Stimulated activated naive CD8-positive, alpha-beta T cell treated with anti-CD3 and anti-CD28 coated beads, Interleukin-15, amount 100 ng/mL, for 72 hours (primary cell): ENCODE measurements at regions not wholly inside any gene's neighbourhood (a gene's known extent, or its start where the extent isn't known, plus 50 kb on each side); places are given as distances from the start of the nearest gene placed in this dataset.

Experiments used
- ATAC-seq: fragments of 150-1000 bp; cut with Tn5 transposase; 2 replicates; pipeline ENCODE4 v1.10.0; 2021; ENCODE audit warnings: mild to moderate bottlenecking, moderate library complexity
- DNase-seq, 2 donors: peaks; one replicate each; pipeline ENCODE4 v3.0.0; 2021 to 2022
- H3K27ac Mint-ChIP-seq, 2 donors: one replicate each; pipeline ENCODE4 v1.8.0; 2022; ENCODE audit warnings: mild to moderate bottlenecking in 2 of 2, mixed read lengths in 2 of 2, moderate library complexity in 2 of 2
- H3K27me3 Mint-ChIP-seq: one replicate; pipeline ENCODE4 v1.8.0; 2022; ENCODE audit warnings: mixed read lengths
- H3K4me1 Mint-ChIP-seq: one replicate; pipeline ENCODE4 v1.8.0; 2022; ENCODE audit warnings: mild to moderate bottlenecking, mixed read lengths
- H3K4me3 Mint-ChIP-seq, 2 donors: one replicate each; pipeline ENCODE4 v1.8.0; 2022; ENCODE audit warnings: mild to moderate bottlenecking in 2 of 2, mixed read lengths in 2 of 2, moderate library complexity in 1 of 2
- H3K9me3 Mint-ChIP-seq, 2 donors: one replicate each; pipeline ENCODE4 v1.8.0; 2022; ENCODE audit warnings: mixed read lengths in 2 of 2

DNA sequence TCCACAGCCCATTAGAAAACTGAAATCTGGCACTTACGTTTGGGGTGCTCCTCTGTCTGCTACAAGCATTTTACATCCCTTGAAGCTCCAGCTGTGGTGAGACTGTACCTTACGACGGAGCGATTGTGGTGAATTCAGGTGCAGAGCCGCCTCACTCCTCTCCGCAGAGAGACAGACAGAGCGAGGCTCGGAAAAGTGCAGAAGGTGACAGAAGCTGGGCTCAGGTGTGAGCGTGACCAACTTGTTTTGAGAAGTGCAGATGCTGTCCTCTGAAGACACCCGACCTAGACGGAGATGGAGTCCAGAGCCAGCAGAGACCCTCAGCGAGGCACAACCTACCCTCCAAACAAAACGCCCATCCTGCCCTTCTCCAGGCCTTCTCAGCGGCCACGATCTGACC is 196.5 kb downstream of the MED10 start:
- Mint-ChIP-seq H3K4me1 (no peaks in the 10 kb centered on the region), H3K4me3 (no peak overlapping the region), H3K27ac (no peak overlapping the region), H3K9me3 (peaks cover 0 to 6% of the 10 kb centered on the region in 2 donors), H3K27me3 (peaks cover 29% of the 10 kb centered on the region)
- DNase-seq (no peak), ATAC-seq (no peak)

GRCh38 chr5:6181147-6181729 is 197.1 kb downstream of the MED10 start:
- no peak for DNase-seq
- Mint-ChIP-seq H3K4me1 (no peaks in the 10 kb centered on the region), H3K27me3 (peaks cover 30% of the 10 kb centered on the region), H3K4me3 (no peak overlapping the region), H3K27ac (peak overlapping the region; percentile 2 to 36), H3K9me3 (peaks cover 0 to 6% of the 10 kb centered on the region in 2 donors)
- ATAC-seq, result peak; percentile 22

GRCh38 chr5:6180231-6180872 is 198.0 kb downstream of the MED10 start:
- Mint-ChIP-seq H3K4me1 (no peaks in the 10 kb centered on the region), H3K4me3 (no peak overlapping the region), H3K9me3 (peaks cover 0 to 6% of the 10 kb centered on the region in 2 donors), H3K27ac (no peak overlapping the region), H3K27me3 (peaks cover 30% of the 10 kb centered on the region)
- ATAC-seq, result peak; percentile 24
- DNase-seq, result no peak

DNA sequence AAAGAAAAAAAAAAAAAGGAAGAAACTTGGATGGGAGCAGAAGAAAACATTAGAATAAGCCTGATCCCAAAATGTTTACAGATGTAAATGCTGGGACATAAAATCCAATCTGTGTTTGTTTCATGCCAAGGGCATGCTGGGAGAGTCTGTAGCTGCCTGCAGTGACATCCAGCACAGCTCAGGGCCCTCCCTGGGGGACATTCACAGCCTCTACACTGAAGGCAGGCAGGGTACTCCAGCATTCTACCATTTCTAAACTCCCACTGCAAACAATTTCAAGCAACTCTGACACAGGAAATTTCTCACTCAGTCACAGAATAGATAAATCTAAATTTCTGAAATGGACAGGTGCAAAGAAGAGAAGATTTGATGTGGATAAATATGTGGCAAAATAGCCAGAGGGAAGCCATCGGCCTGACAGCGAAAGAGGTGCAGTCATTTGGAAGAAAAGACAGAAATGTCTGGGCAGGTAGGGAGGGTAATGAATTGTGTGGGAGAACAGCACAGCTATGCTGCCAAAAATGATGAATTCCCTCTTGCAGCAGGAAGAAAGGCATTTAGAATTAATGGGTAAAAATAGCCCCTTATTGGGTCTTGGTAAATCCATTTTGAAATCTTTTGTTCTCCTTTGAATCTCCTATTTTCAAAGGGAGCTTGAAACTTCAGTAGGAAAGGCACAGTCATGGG is 199.4 kb downstream of the MED10 start:
- DNase-seq (no peak), ATAC-seq (no peak)
- Mint-ChIP-seq H3K4me3 (no peak overlapping the region), H3K27me3 (peaks cover 30% of the 10 kb centered on the region), H3K27ac (no peak overlapping the region), H3K4me1 (no peaks in the 10 kb centered on the region), H3K9me3 (peaks cover 0 to 6% of the 10 kb centered on the region in 2 donors)

GRCh38 chr5:6177926-6178325 is 200.4 kb downstream of the MED10 start:
- Mint-ChIP-seq H3K27ac (no peak overlapping the region), H3K4me1 (no peaks in the 10 kb centered on the region), H3K9me3 (peaks cover 0 to 6% of the 10 kb centered on the region in 2 donors), H3K27me3 (peaks cover 30% of the 10 kb centered on the region), H3K4me3 (no peak overlapping the region)
- ATAC-seq, result no peak
- DNase-seq, result no peak

- ATAC-seq, result no peak
Observed at GRCh38 chr5:6176102-6176693, 202.1 kb downstream of the MED10 start.

GRCh38 chr5:6175172-6175854 is 203.0 kb downstream of the MED10 start:
- H3K9me3 Mint-ChIP-seq, result peaks cover 0 to 6% of the 10 kb centered on the region in 2 donors
- H3K4me3 Mint-ChIP-seq, result no peak overlapping the region
- H3K4me1 Mint-ChIP-seq, result no peaks in the 10 kb centered on the region
- no peak overlapping the region for H3K27ac Mint-ChIP-seq
- no peak for DNase-seq
- H3K27me3 Mint-ChIP-seq, result peaks cover 19% of the 10 kb centered on the region
- ATAC-seq, result no peak

More at GRCh38 chr5:6176102-6176693, 202.1 kb downstream of the MED10 start:
- no peak for DNase-seq
- peaks cover 0 to 6% of the 10 kb centered on the region in 2 donors for H3K9me3 Mint-ChIP-seq
- H3K27me3 Mint-ChIP-seq, result peaks cover 24% of the 10 kb centered on the region
- H3K4me1 Mint-ChIP-seq, result no peaks in the 10 kb centered on the region
- no peak overlapping the region for H3K27ac Mint-ChIP-seq
- H3K4me3 Mint-ChIP-seq, result no peak overlapping the region

DNA sequence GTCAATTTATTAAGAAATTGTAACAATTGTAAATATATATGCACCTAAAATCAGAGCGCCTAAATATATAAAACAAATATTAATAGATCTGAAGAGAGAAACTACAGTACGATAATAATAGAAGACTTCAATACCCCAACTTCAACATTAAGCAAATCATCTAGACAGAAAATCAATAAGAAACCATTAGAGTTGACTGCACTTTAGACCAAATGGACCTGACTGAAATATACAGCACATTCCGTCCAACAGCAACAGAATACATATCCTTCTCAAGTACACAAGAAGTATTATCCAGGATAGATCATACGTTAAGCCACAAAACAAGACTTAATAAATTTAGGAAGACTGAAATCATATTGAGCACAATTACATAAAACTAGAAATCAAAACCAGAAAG is 208.7 kb downstream of the MED10 start:
- Mint-ChIP-seq H3K4me1 (no peaks in the 10 kb centered on the region), H3K4me3 (no peak overlapping the region), H3K27ac (peak overlapping the region in 1 of 2 donors; percentile 55), H3K27me3 (peaks cover 19% of the 10 kb centered on the region), H3K9me3 (peaks cover 0 to 4% of the 10 kb centered on the region in 2 donors)
- ATAC-seq (no peak), DNase-seq (no peak)

GRCh38 chr5:6166698-6167394 is 211.5 kb downstream of the MED10 start:
- Mint-ChIP-seq H3K4me1 (no peaks in the 10 kb centered on the region), H3K27me3 (peaks cover 19% of the 10 kb centered on the region), H3K4me3 (no peak overlapping the region), H3K27ac (no peak overlapping the region), H3K9me3 (peaks cover 0 to 4% of the 10 kb centered on the region in 2 donors)
- ATAC-seq (no peak), DNase-seq (no peak)

DNA sequence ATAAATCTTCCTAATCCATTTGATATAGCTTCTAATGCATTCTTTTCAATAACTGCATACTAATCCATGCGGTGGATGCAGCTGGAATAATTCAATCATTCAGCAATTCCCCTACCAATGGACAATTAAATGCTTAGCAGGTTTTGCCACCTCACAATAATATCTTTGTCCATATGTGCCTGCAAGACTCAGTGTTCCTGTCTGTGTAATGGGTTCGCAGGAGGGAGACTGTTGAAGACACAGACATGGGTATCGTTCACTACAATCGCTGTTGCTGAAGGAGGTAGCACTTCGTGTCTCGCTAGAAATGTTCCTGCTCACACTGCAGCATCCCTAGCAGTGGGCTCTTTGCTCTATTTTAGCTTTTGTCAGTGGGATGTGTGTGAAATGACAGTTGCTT is 214.4 kb downstream of the MED10 start:
- Mint-ChIP-seq H3K27me3 (peaks cover 19% of the 10 kb centered on the region), H3K9me3 (peaks cover 0 to 4% of the 10 kb centered on the region in 2 donors), H3K4me3 (no peak overlapping the region), H3K4me1 (no peaks in the 10 kb centered on the region), H3K27ac (no peak overlapping the region)
- no peak for DNase-seq
- no peak for ATAC-seq

GRCh38 chr5:6162175-6162574 is 216.2 kb downstream of the MED10 start:
- Mint-ChIP-seq H3K27me3 (peaks cover 22% of the 10 kb centered on the region), H3K9me3 (peaks cover 0 to under 1% of the 10 kb centered on the region in 2 donors), H3K4me3 (no peak overlapping the region), H3K27ac (no peak overlapping the region), H3K4me1 (no peaks in the 10 kb centered on the region)
- ATAC-seq (no peak), DNase-seq (no peak)

- DNase-seq (no peak), ATAC-seq (no peak)
- Mint-ChIP-seq H3K4me3 (no peak overlapping the region), H3K4me1 (no peaks in the 10 kb centered on the region), H3K27ac (no peak overlapping the region), H3K9me3 (no peaks in the 10 kb centered on the region), H3K27me3 (peaks cover 22% of the 10 kb centered on the region)
Observed at GRCh38 chr5:6161257-6161656, 217.1 kb downstream of the MED10 start.

- Mint-ChIP-seq H3K9me3 (peaks cover 0 to 7% of the 10 kb centered on the region in 2 donors), H3K27ac (no peak overlapping the region), H3K4me3 (no peak overlapping the region), H3K4me1 (no peaks in the 10 kb centered on the region), H3K27me3 (peaks cover 31% of the 10 kb centered on the region)
- ATAC-seq, result no peak
- no peak for DNase-seq
Observed at GRCh38 chr5:6159832-6160430, 218.4 kb downstream of the MED10 start.

GRCh38 chr5:6158974-6159831 is 219.1 kb downstream of the MED10 start:
- Mint-ChIP-seq H3K27me3 (peaks cover 31% of the 10 kb centered on the region), H3K4me1 (no peaks in the 10 kb centered on the region), H3K9me3 (peaks cover 0 to 7% of the 10 kb centered on the region in 2 donors), H3K27ac (no peak overlapping the region), H3K4me3 (no peak overlapping the region)
- ATAC-seq (no peak), DNase-seq (no peak)
